ENCODE measurements at regions not wholly inside any gene's neighbourhood (a gene's known extent, or its start where the extent isn't known, plus 50 kb on each side); places are given as distances from the start of the nearest gene placed in this dataset.
"Not testable (repeated sequence)": the region's sequence is repeated elsewhere in the genome, so short reads cannot be mapped to it uniquely, and the experiment has no call there.

DNA sequence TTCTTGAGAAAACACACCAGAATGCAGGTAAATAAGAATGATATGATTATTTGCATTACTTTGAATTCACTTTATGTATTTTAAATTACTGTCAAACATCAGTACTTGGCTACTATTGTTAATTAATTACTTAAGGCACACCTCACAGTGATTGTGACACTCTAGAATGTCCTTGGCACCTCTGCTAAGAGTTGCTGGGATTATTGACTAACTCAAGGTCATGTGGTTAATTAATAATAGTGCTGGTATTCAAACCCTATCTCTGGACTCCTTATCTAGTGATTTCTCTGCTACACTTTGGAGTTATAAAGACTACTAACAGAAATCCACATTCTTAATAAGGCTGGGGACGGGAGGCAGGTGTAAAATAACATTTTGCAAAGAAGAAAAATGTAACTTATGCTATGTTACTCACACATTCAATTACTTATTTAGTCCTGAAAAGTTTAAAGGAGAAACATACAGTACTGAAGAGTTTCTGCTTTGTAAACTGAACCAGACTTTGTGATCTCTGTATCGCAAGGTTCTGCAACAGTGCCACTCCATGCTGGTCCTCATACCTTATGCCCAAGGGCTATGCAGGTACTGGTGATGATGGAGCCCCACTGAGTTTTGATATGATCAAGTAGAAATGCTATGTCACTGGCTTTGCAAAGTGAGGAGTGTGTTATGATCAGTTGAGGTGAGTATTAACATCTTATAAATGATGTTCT is 242.7 kb downstream of the MID1IP1 start:
- no peak for DNase-seq (ENCODE audit: low read depth)

DNA sequence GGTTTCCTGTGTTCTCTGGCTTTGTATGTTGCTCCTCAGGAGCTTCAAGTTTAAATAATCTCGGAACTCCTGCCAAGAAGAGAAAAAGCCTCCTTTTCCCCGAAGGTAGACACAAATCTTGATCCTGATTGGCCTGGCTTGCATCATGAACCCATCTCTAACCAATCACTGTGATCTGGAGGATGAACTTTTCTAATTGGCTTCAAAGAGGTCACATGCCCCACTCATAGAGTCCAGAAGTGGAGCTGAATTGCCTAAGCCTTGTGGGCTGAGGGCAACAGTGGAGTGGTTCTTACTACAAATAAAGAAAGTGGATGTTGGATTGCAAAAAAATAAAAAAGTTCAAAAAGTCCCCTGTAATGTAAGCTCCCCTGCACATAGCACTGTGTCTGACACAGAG is 245.9 kb downstream of the MID1IP1 start:
- no peak for DNase-seq (ENCODE audit: low read depth)

DNA sequence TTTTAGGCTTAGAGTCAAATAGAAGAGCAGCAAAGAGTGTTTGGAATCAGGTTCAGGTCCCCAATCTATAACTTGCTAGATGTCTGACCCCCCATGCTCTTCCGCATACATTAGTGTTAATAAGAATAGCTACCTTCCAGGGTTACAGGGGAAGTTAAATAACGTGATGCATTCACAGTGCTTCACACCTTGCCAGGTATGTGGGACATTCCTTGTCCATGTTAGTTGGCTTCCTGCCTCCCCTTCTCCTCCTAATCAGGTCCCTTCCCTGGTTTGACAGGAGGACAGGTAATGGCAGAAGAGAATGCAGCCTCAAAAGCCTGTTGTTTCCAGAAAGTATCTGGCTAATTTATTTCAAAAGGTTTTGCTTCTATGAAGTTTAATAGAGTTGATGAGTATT is 248.7 kb downstream of the MID1IP1 start:
- DNase-seq (ENCODE audit: low read depth): no peak

DNA sequence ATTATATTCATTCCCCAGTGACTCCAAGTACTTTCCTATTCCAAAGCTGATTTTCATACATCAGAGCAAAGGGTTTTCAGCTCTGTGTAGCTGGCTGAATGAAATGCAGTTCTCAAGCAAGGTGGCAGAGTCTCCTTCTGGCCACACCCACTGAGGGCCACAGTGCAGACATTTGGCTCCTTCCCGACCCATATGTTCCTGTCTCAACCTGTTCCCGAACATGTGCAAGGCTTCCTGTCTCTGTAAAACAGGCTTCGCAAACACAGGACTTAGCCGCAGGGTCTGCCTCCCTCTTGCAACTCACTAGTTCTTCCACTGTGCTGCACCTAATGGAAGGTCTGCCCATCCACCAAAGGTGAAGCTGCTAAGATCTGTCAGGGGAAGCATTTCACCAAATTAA is 249.2 kb downstream of the MID1IP1 start:
- DNase-seq (ENCODE audit: low read depth): no peak

DNA sequence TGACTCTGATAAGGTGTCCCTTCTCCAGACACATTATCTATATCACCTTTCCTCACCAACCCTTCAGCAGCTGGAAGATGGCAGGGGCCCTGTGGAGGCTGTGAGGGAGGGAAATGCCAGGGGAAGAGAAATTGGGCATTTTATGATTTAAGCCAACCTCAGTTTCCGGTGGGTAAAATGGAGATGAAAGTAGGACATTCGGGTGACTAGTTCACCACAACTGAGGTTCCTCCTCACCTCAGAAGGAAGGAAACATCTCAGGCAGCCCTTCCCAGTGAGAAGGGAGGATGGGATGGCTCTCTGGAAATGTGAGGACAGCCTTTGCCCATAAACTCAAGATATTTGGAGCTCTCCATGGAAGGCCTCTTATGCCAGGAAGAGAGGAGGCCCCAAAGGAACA is 251.5 kb downstream of the MID1IP1 start:
- DNase-seq (ENCODE audit: low read depth): no peak

DNA sequence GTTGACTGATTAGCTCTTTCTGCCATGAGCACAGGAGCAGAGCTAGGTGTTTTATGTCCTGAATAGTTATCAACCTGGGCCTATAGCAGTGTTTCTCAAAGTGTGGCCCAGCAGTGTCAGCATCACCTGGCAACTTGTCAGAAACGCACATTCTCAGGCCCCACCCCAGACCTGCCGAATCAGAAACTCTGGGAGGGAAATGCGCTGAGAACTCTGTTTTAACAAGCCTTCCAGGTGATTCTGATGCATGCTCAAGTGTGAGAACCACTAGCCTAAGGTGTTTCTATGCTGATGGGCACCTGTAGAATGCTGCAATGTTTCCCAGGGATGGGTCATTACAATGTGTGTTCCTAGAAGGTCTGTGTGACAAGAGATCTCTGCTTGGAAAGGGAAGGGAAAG is 257.5 kb downstream of the MID1IP1 start:
- no peak for DNase-seq (ENCODE audit: low read depth)

DNA sequence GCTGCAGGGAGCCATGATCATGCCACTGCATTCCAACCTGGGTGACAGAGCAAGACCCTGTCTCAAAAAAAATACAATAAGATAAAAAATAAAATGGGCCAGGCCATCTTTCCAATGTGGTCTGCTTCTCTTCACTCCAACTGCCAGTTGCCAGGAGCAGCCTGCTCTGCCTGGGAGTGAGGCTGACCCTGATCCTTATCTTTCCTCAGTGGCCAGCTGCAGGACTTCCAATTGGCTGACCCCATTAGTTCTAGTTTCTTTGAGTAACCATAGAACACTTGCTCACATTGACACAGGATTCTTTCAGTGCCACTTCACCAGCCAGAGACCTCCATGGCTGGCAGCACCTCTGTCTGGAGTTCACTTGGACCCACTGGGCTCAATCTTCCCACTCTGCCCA is 258.6 kb downstream of the MID1IP1 start:
- no peak for DNase-seq (ENCODE audit: low read depth)

DNA sequence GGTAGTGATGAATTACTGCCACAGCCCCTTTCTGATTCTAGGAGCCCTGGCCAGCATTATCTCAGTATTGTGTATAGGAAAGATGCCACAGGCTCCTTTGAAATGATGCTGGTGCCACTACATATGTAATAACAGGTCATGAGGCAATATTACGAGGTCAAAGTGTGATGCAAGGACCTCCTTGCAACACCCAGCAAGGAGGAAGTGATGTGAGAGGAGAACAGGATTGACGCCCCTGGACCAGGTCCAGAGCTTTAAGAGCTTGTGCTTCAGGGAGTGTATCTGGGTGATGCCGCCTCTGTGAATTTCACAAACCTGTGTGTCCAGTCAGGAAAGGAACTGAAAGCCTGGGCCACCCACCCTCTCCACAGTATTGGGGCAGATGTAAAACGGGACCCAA is 261.8 kb downstream of the MID1IP1 start:
- DNase-seq (ENCODE audit: low read depth): no peak

DNA sequence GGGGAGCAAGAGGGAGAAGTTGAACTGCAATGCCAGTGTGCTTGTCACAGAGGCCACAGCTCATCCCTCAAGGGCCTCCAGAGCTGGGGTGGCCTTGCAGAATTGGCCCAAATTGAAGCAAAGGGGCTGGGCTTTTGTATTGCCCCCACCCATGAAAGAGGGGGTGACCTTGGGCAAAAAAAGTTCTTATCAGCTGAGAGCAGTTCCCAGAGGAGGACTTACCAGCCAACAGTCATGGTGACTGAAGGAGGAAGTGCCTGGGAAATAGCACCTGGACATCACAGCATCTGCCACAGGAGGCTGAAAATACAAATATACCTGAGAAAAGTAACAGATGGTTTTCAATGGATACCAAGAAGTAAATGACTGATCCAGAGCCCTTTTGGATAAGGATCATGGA is 262.4 kb downstream of the MID1IP1 start:
- DNase-seq (ENCODE audit: low read depth): no peak

DNA sequence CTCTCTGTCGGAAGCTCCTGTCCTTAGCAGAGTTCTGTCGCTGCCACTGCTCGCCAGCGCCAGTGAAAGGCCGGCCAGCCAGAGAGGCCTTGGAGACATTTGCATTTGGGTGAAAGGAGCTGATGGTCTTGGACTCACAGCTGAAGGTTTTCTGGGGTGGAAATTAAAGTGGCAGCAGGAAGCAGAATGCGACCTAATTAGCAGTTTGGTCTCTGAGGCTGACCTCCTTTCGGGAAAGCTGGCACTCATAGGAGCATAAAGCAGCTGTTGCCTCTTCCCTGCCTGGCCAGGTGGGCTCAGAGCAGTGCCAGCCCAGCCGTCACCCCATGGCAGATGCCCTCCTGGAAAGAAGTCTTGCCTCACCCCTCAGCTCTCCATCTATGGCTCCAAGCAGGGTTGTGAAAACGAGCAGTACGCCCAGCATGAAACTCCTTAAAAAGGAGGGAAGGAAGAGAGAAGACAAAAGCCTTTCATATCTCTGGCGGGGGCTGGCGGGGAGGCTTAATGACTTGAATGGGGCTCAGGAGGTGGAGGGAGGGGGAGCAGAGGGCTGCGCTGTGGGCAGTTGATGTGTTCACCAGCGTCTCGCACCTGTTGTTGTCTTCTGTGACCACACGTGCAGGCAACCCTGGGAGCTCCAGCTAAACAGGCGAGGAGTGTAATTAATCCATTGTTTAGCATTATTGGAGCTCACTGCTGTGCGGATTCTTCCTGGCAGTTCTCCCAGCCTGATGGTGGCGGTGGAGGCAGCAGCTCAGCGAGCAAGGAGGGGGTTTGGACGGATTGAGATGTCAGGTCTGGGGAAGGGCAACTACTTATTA is 264.0 kb downstream of the MID1IP1 start:
- DNase-seq (ENCODE audit: low read depth): no peak

DNA sequence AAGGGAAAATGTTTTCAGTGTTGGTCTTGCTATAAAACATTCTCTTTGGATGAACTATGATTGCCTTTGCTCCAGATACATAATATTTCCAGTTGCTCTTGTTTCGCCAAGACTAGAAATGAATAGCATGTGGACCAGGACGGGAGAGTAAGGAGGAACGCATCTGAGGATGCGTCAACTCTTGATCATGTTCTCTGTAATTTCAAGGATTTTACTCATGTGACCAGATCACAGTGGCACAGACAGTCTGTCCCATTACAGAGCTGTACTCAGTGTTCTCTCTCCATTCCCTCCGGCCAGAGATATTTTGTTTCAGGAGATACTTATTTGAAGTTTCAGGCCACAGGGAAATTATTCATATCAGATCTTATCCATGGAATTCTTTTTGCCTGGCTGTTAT is 266.6 kb downstream of the MID1IP1 start:
- no peak for DNase-seq (ENCODE audit: low read depth)

DNA sequence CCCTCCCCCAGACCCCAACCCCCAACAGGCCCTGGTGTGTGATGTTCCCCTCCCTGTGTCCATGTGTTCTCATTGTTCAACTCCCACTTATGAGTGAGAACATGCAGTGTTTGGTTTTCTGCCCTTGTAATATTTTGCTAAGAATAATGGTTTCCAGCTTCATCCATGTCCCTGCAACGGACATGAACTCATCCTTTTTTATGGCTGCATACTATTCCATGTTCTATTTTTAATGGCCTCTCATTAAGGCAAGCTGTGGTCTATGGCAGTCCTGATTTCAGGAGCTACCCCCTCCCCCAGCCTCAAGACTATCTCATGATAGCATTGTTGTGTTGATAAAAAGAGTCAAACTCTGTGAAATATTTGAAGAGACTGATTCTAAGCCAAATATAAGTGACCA is 267.4 kb downstream of the MID1IP1 start:
- DNase-seq (ENCODE audit: low read depth): not testable (repeated sequence)

DNA sequence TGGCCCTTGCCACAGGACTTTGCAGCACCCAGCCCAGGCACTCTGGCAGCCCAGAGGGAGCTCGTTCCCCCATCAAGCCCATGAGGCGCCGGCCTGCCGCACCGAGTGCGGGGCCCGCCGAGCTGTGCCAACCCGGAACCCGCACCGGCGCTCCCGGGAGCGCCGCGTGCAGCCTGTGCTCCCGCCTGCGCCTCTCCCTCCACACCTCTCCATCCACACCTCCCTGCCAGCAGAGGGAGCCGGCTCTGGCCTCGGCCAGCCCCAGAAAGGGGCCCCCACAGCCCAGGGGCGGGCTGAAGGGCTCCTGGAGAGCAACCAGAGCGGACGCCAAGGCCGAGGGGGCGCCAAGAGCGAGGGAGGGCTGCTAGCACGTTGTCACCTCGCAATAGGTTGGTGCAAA is 268.8 kb downstream of the MID1IP1 start:
- DNase-seq (ENCODE audit: low read depth): no peak

DNA sequence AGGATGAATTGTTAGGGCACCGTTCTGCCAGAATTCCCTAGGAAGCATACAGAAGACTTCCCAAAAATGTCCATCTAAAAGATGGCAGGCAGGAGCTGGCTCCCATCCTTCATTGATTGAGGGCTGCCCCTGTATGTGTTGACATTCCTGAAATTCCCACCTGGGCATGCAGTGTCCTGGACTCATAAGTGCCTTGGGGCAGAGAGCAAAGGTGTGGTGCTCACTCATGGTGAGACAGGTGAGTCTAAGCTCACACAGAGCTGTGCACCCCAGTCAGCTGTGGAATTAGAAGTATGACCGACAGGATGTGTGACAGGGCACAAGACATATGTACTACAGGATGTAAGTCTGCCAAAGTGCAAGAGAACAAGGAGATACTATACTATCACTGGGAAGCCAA is 271.9 kb downstream of the MID1IP1 start:
- DNase-seq (ENCODE audit: low read depth): no peak

DNA sequence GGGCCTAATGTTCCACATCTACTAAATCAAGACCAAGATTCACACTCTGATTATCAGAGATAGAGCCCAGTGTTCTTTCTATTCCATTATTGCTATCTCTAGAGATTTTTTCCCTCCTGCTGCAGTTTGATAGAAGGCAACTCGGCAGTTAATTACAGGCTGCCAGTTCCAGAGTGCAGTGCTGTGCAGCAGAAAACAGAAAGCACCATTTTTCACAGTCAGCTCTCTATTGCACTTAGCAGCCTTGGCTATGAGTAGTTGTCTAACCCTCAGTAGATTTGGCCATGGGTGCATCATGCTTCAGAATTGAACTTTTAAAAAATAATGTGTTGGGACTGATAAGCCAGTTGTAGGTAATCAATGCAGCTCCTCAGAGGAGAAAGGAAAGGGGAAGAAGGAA is 295.3 kb downstream of the MID1IP1 start:
- DNase-seq (ENCODE audit: low read depth): no peak

DNA sequence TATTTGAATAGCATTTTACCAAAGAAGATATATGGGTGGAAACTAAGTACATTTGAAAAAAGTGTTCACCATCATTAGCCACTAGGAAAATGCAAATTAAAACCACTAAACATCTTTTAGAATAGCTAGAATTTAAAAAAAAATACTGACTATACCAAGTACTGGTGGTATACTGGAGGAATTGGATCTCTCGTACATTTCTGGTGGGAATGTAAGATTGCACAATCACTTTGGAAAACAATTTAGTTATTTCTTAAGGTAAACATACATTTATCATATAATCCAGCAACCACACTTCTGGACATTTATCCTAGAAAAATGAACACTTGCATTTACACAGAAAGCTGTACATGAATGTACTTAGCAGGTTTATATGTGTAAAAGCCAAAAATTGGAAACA is 303.5 kb downstream of the MID1IP1 start:
- DNase-seq (ENCODE audit: low read depth): no peak

DNA sequence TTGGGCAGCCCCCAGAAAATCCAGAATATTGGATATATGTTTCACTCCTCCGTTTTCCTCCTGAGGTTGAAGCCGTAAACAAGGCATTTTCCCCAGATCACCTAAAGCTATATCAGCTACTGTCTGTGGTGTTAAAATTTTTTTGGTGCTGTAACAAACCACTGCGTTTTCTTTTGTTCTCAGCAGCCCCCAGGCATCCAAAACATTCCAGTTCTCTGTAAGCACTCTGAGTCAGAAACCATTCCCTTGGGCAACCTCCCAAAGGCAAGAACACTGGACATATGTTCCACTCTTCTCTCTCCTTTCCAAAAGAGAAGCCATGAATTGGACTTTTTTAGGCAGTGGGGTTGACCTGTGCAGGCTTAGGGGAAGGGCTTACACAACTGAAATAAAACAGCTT is 310.9 kb downstream of the MID1IP1 start:
- peak; percentile 0 for DNase-seq (ENCODE audit: low read depth)

DNA sequence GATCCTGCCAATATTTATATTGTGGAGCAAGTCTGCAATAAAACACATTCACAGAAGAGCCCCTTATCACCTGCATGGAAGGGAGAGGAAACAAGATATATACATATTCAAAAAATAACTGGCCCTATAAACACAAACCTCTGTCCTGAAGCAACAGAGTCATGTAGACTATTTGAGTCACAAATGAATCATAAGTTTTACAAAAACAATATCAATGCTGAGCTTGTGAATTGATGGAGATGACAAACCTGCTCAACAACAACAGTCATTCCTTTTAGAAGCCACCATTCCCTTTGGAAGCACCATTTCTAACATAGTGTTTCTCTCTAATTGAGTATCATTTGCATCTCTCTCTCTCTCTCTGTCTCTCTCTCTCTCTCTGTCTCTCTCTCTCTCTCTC is 313.9 kb downstream of the MID1IP1 start:
- no peak for DNase-seq (ENCODE audit: low read depth)

DNA sequence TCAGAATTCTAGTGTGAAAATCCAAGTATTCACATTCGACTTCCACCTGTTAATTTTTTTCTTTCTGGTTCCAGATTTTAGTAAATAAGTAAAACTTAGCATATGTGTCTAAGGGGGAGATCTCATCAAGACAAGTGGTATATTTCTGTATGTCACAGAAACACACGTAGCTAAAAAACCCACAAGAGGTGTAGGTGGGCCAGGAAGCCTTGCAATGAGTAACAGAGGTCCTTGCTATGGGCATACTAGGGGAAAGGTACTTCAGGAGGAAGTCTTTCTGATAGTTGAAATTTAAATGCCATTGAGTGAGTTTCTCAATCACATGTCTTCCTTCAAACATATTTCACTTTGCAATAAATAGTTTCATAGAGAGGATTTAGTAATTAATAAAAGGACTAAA is 315.8 kb downstream of the MID1IP1 start:
- no peak for DNase-seq (ENCODE audit: low read depth)

DNA sequence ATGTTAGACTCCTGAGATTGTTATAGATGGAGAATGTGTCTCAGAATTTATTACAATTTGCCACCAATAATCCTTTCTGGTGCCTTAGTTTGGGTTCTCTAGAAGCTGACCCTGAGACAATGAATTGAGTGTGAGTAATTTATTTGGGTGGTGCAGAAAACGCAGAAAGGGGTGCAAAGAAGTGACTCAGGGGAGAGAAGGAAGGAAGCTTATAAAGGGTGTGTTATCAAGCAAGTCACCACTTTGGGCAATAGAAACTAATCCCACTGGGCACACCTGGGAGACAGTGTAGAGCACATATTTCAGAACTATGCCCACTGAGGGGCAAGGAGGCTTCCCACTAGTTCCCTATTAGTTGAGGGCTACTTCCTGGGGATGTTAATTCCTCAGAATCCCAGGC is 320.6 kb downstream of the MID1IP1 start:
- DNase-seq (ENCODE audit: low read depth): no peak

DNA sequence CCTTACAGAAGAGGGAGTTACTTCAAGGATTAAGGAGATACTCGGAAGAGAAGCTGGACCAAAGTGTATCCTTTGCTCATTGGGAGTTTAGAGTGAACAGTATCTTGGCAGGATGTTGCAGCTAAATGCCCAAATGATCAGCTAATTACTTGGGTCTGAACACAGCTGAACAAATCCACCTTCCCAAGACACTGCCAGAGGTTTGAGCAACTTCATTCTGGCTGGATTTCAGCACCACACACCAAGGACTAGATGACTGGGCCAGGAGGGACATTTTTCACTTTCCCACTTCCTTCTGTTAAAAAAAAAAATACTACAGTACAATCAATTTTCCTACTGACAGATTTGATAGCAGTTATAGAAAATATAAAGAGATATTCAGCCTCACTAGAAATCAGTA is 324.6 kb downstream of the MID1IP1 start:
- DNase-seq (ENCODE audit: low read depth): no peak

DNA sequence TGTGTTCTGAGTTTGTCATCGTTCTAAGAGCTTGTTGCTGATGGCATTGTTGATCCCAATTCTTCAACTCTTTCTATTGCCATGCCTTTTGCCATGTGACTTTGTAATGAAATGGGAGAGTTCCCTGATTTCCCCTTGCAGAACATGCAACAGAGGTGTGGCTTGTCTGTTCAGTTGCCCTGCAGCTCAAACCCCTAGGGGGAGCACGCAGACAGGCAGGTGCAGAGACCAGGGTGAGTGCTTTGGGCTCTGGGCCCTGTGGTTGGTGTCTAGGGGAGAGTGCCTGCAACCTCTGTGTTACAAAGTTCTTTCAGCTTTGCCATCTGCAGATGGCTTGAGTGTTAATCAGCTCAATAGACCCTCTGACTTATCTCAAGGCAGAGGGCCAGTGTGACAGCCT is 332.7 kb downstream of the MID1IP1 start:
- no peak for DNase-seq (ENCODE audit: low read depth)

DNA sequence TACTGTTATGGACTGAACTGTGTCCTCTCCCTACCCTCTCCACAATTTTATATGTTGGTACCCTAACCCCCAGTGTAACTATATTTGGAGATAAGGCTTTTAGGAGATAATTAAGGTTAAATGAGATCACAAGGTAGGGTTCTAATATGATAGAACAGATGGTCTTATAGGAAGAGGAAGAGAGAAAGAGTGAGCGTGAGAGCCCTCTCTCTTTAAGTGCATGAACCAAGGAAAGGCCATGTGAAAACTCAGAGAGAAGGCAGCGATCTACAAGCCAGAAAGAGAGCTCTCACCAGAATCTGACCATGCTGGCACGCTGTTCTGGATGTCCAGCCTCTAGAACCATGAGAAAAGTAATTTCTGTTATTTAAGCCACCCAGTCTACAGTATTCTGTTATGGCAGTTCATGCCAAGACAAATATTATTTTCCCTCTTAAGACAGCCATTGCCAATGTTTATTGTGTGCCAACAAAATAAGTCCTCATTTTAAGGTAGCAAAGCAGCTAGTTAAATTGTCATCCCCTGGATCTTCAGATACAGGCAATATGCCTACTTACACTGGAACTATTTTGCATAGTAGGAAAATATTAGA is 336.2 kb downstream of the MID1IP1 start:
- DNase-seq (ENCODE audit: low read depth): no peak

Data from EH (cell line).